ENCODE measurements at regions not wholly inside any gene's neighbourhood (a gene's known extent, or its start where the extent isn't known, plus 50 kb on each side); places are given as distances from the start of the nearest gene placed in this dataset.

GRCh38 chr15:80308002-80308401 is 56.0 kb upstream of the CTXND1 start:
- 83% methylated on average over 9 of the region's 11 CpGs for WGBS (ENCODE audit: insufficient coverage)
- H3K27ac ChIP-seq (ENCODE audit: low read length) = no peak overlapping the region
- H3K4me1 ChIP-seq (ENCODE audit: control insufficient read depth, insufficient read depth, low read length) = no peaks in the 10 kb centered on the region
- no peak for DNase-seq
- no peaks in the 10 kb centered on the region for H3K27me3 ChIP-seq (ENCODE audit: control insufficient read depth, insufficient read depth, low read length)
- H3K9me3 ChIP-seq (replicated peaks; ENCODE audit: control insufficient read depth, low read depth, low read length) = no peaks in the 10 kb centered on the region
- H3K36me3 ChIP-seq (ENCODE audit: control insufficient read depth, insufficient read depth, low read length) = no peaks in the 10 kb centered on the region
- H3K4me3 ChIP-seq (ENCODE audit: low read length) = no peak overlapping the region

GRCh38 chr15:80309769-80310384 is 57.9 kb upstream of the CTXND1 start:
- WGBS (ENCODE audit: insufficient coverage) = no CpG with 5 or more reads among the region's 6 CpGs
- Histone ChIP-seq H3K27ac (ENCODE audit: low read length) (no peak overlapping the region), H3K4me1 (ENCODE audit: control insufficient read depth, insufficient read depth, low read length) (no peaks in the 10 kb centered on the region), H3K4me3 (ENCODE audit: low read length) (no peak overlapping the region), H3K9me3 (replicated peaks; ENCODE audit: control insufficient read depth, low read depth, low read length) (no peaks in the 10 kb centered on the region), H3K27me3 (ENCODE audit: control insufficient read depth, insufficient read depth, low read length) (no peaks in the 10 kb centered on the region), H3K36me3 (ENCODE audit: control insufficient read depth, insufficient read depth, low read length) (no peaks in the 10 kb centered on the region)
- peak; percentile 16 for DNase-seq

GRCh38 chr15:80310776-80311175 is 58.8 kb upstream of the CTXND1 start:
- no peak for DNase-seq
- H3K27me3 ChIP-seq (ENCODE audit: control insufficient read depth, insufficient read depth, low read length) = no peaks in the 10 kb centered on the region
- 76% methylated on average over 2 of the region's 7 CpGs for WGBS (ENCODE audit: insufficient coverage)
- H3K27ac ChIP-seq (ENCODE audit: low read length) = no peak overlapping the region
- no peaks in the 10 kb centered on the region for H3K36me3 ChIP-seq (ENCODE audit: control insufficient read depth, insufficient read depth, low read length)
- no peak overlapping the region for H3K4me3 ChIP-seq (ENCODE audit: low read length)
- no peaks in the 10 kb centered on the region for H3K4me1 ChIP-seq (ENCODE audit: control insufficient read depth, insufficient read depth, low read length)
- no peaks in the 10 kb centered on the region for H3K9me3 ChIP-seq (replicated peaks; ENCODE audit: control insufficient read depth, low read depth, low read length)

GRCh38 chr15:80315289-80315987 is 63.4 kb upstream of the CTXND1 start:
- no peak for DNase-seq
- Histone ChIP-seq H3K27ac (ENCODE audit: low read length) (no peak overlapping the region), H3K36me3 (ENCODE audit: control insufficient read depth, insufficient read depth, low read length) (no peaks in the 10 kb centered on the region), H3K4me3 (ENCODE audit: low read length) (no peak overlapping the region), H3K27me3 (ENCODE audit: control insufficient read depth, insufficient read depth, low read length) (peaks cover 2% of the 10 kb centered on the region), H3K9me3 (replicated peaks; ENCODE audit: control insufficient read depth, low read depth, low read length) (no peaks in the 10 kb centered on the region), H3K4me1 (ENCODE audit: control insufficient read depth, insufficient read depth, low read length) (no peaks in the 10 kb centered on the region)
- 74% methylated on average over 9 of the region's 11 CpGs for WGBS (ENCODE audit: insufficient coverage)

- H3K9me3 ChIP-seq (replicated peaks; ENCODE audit: control insufficient read depth, low read depth, low read length) = no peaks in the 10 kb centered on the region
- no peaks in the 10 kb centered on the region for H3K4me1 ChIP-seq (ENCODE audit: control insufficient read depth, insufficient read depth, low read length)
- 34% methylated on average over 3 of the region's 8 CpGs for WGBS (ENCODE audit: insufficient coverage)
- H3K4me3 ChIP-seq (ENCODE audit: low read length) = no peak overlapping the region
- peaks cover 2% of the 10 kb centered on the region for H3K27me3 ChIP-seq (ENCODE audit: control insufficient read depth, insufficient read depth, low read length)
- H3K27ac ChIP-seq (ENCODE audit: low read length) = no peak overlapping the region
- no peaks in the 10 kb centered on the region for H3K36me3 ChIP-seq (ENCODE audit: control insufficient read depth, insufficient read depth, low read length)
- no peak for DNase-seq
These were observed 65.6 kb upstream of the CTXND1 start for GRCh38 chr15:80317389-80318182.

- H3K9me3 ChIP-seq (replicated peaks; ENCODE audit: control insufficient read depth, low read depth, low read length) = no peaks in the 10 kb centered on the region
- H3K4me3 ChIP-seq (ENCODE audit: low read length) = no peak overlapping the region
- H3K27ac ChIP-seq (ENCODE audit: low read length) = no peak overlapping the region
- no peaks in the 10 kb centered on the region for H3K4me1 ChIP-seq (ENCODE audit: control insufficient read depth, insufficient read depth, low read length)
- DNase-seq = no peak
- 100% methylated on average over 1 of the region's 7 CpGs for WGBS (ENCODE audit: insufficient coverage)
- H3K36me3 ChIP-seq (ENCODE audit: control insufficient read depth, insufficient read depth, low read length) = no peaks in the 10 kb centered on the region
- no peaks in the 10 kb centered on the region for H3K27me3 ChIP-seq (ENCODE audit: control insufficient read depth, insufficient read depth, low read length)
These were observed 69.8 kb upstream of the CTXND1 start for GRCh38 chr15:80321853-80322252.

GRCh38 chr15:80323285-80323684 is 71.3 kb upstream of the CTXND1 start:
- Histone ChIP-seq H3K36me3 (ENCODE audit: control insufficient read depth, insufficient read depth, low read length) (no peaks in the 10 kb centered on the region), H3K9me3 (replicated peaks; ENCODE audit: control insufficient read depth, low read depth, low read length) (no peaks in the 10 kb centered on the region), H3K4me1 (ENCODE audit: control insufficient read depth, insufficient read depth, low read length) (no peaks in the 10 kb centered on the region), H3K27ac (ENCODE audit: low read length) (no peak overlapping the region), H3K27me3 (ENCODE audit: control insufficient read depth, insufficient read depth, low read length) (no peaks in the 10 kb centered on the region), H3K4me3 (ENCODE audit: low read length) (no peak overlapping the region)
- no peak for DNase-seq
- no CpG with 5 or more reads among the region's 1 CpG for WGBS (ENCODE audit: insufficient coverage)

GRCh38 chr15:80324545-80325080 is 72.6 kb upstream of the CTXND1 start:
- H3K27ac ChIP-seq (ENCODE audit: low read length) = no peak overlapping the region
- no CpG with 5 or more reads among the region's 3 CpGs for WGBS (ENCODE audit: insufficient coverage)
- no peaks in the 10 kb centered on the region for H3K4me1 ChIP-seq (ENCODE audit: control insufficient read depth, insufficient read depth, low read length)
- peak; percentile 6 for DNase-seq
- H3K9me3 ChIP-seq (replicated peaks; ENCODE audit: control insufficient read depth, low read depth, low read length) = no peaks in the 10 kb centered on the region
- no peak overlapping the region for H3K4me3 ChIP-seq (ENCODE audit: low read length)
- no peaks in the 10 kb centered on the region for H3K36me3 ChIP-seq (ENCODE audit: control insufficient read depth, insufficient read depth, low read length)
- H3K27me3 ChIP-seq (ENCODE audit: control insufficient read depth, insufficient read depth, low read length) = no peaks in the 10 kb centered on the region

- no peak overlapping the region for H3K27ac ChIP-seq (ENCODE audit: low read length)
- H3K4me3 ChIP-seq (ENCODE audit: low read length) = no peak overlapping the region
- no peaks in the 10 kb centered on the region for H3K4me1 ChIP-seq (ENCODE audit: control insufficient read depth, insufficient read depth, low read length)
- H3K36me3 ChIP-seq (ENCODE audit: control insufficient read depth, insufficient read depth, low read length) = no peaks in the 10 kb centered on the region
- H3K27me3 ChIP-seq (ENCODE audit: control insufficient read depth, insufficient read depth, low read length) = no peaks in the 10 kb centered on the region
- WGBS (ENCODE audit: insufficient coverage) = 67% methylated on average over 3 of the region's 8 CpGs
- peak; percentile 6 for DNase-seq
- no peaks in the 10 kb centered on the region for H3K9me3 ChIP-seq (replicated peaks; ENCODE audit: control insufficient read depth, low read depth, low read length)
These were observed 73.2 kb upstream of the CTXND1 start for GRCh38 chr15:80325206-80325605.

GRCh38 chr15:80326270-80326669 is 74.3 kb upstream of the CTXND1 start:
- Histone ChIP-seq H3K9me3 (replicated peaks; ENCODE audit: control insufficient read depth, low read depth, low read length) (no peaks in the 10 kb centered on the region), H3K4me3 (ENCODE audit: low read length) (no peak overlapping the region), H3K36me3 (ENCODE audit: control insufficient read depth, insufficient read depth, low read length) (no peaks in the 10 kb centered on the region), H3K27me3 (ENCODE audit: control insufficient read depth, insufficient read depth, low read length) (no peaks in the 10 kb centered on the region), H3K27ac (ENCODE audit: low read length) (no peak overlapping the region), H3K4me1 (ENCODE audit: control insufficient read depth, insufficient read depth, low read length) (no peaks in the 10 kb centered on the region)
- WGBS (ENCODE audit: insufficient coverage) = no CpG with 5 or more reads among the region's 2 CpGs
- DNase-seq = no peak

All from muscle of leg (tissue), 3 donors.